HEK293 (cell line): ENCODE measurements at regions not wholly inside any gene's neighbourhood (a gene's known extent, or its start where the extent isn't known, plus 50 kb on each side); places are given as distances from the start of the nearest gene placed in this dataset.

ENCODE experiments used
- CTCF ChIA-PET: fragments of 350-600 bp; formaldehyde crosslinking; extraction: SDS; loops from one replicate; lab custom pipeline; 2021; ENCODE audit warnings: antibody characterized with exemption; lab: Yijun Ruan, JAX
- POLR2A ChIA-PET: fragments of 300-600 bp; formaldehyde crosslinking; extraction: SDS; loops from one replicate; lab custom pipeline; 2020; ENCODE audit warnings: antibody characterized with exemption, inconsistent platforms; lab: Yijun Ruan, JAX
- H3K27ac ChIP-seq: fragments of 200-500 bp; sonication (Bioruptor generic); 2 replicates; pipeline ENCODE4 v1.5.1; 2014; ENCODE audit warnings: low read depth, low read length, control low read depth, inconsistent platforms; ENCODE audit errors: extremely low read depth
- H3K36me3 ChIP-seq, 2 experiments: fragments of 200-500 bp in 1 of 2; sonication (Bioruptor generic) in 1 of 2; 1 replicate in 1 of 2; 2 replicates in 1 of 2; pipeline ENCODE4 v1.5.1; 2014 to 2017; ENCODE audit warnings: inconsistent platforms in 2 of 2, low read length in 2 of 2; ENCODE audit not compliant: control insufficient read depth in 2 of 2, insufficient read depth in 1 of 2
- H3K4me1 ChIP-seq: fragments of 200-500 bp; sonication (Bioruptor generic); 2 replicates; pipeline ENCODE4 v1.5.1; 2014; ENCODE audit warnings: mild to moderate bottlenecking, low read length, inconsistent platforms; ENCODE audit not compliant: control insufficient read depth, insufficient read depth
- H3K4me3 ChIP-seq: 2 replicates; pipeline ENCODE4 v1.5.1; 2011; ENCODE audit warnings: low read depth, mild to moderate bottlenecking, control low read depth, low read length, moderate library complexity
- H3K9me3 ChIP-seq: fragments of 200-500 bp; sonication (Bioruptor generic); 2 replicates; pipeline ENCODE4 v1.5.1; 2014; ENCODE audit warnings: low read depth, low read length, inconsistent platforms; ENCODE audit not compliant: control insufficient read depth, insufficient read depth
- BCL11A ChIP-seq: fragments of 450-650 bp; formaldehyde crosslinking; IDR thresholded peaks from 2 replicates; pipeline ENCODE4 v1.5.1; 2016; ENCODE audit warnings: low read depth, missing biosample characterization, missing genetic modification characterization
- ELK4 ChIP-seq: IDR thresholded peaks from 2 replicates; pipeline ENCODE4 v1.6.1; 2011; ENCODE audit warnings: mild to moderate bottlenecking, low read depth, low read length, borderline replicate concordance
- KLF16 ChIP-seq: fragments of 450-650 bp; formaldehyde crosslinking; IDR thresholded peaks from 2 replicates; pipeline ENCODE4 v1.5.1; 2017; ENCODE audit warnings: missing biosample characterization, missing genetic modification characterization
- OVOL3 ChIP-seq: fragments of 450-650 bp; formaldehyde crosslinking; IDR thresholded peaks from 2 replicates; pipeline ENCODE4 v1.5.1; 2016; ENCODE audit warnings: missing biosample characterization, missing genetic modification characterization
- REST ChIP-seq: fragments of 450-650 bp; formaldehyde crosslinking; IDR thresholded peaks from 2 replicates; pipeline ENCODE4 v1.5.1; 2016; ENCODE audit warnings: missing biosample characterization, missing genetic modification characterization
- SCRT2 ChIP-seq: fragments of 450-650 bp; formaldehyde crosslinking; IDR thresholded peaks from 2 replicates; pipeline ENCODE4 v1.5.1; 2016; ENCODE audit warnings: missing biosample characterization, missing genetic modification characterization
- TCF7L2 ChIP-seq: IDR thresholded peaks from 2 replicates; pipeline ENCODE4 v1.6.1; 2011; ENCODE audit warnings: low read depth, mild to moderate bottlenecking, inconsistent platforms, low read length, moderate library complexity, borderline replicate concordance
- ZBTB49 ChIP-seq: fragments of 450-650 bp; formaldehyde crosslinking; IDR thresholded peaks from 2 replicates; pipeline ENCODE4 v1.5.1; 2016; ENCODE audit warnings: missing biosample characterization, missing genetic modification characterization, low read depth
- ZNF114 ChIP-seq: fragments of 450-650 bp; formaldehyde crosslinking; IDR thresholded peaks from 2 replicates; pipeline ENCODE4 v1.5.0; 2017; ENCODE audit warnings: missing biosample characterization, missing genetic modification characterization
- ZNF132 ChIP-seq: fragments of 450-650 bp; formaldehyde crosslinking; IDR thresholded peaks from 2 replicates; pipeline ENCODE4 v1.5.1; 2017; ENCODE audit warnings: missing biosample characterization, missing genetic modification characterization, borderline replicate concordance
- ZNF221 ChIP-seq: fragments of 450-650 bp; formaldehyde crosslinking; IDR thresholded peaks from 2 replicates; pipeline ENCODE4 v1.5.1; 2017; ENCODE audit warnings: missing biosample characterization, missing genetic modification characterization, borderline replicate concordance
- ZNF239 ChIP-seq: fragments of 450-650 bp; formaldehyde crosslinking; IDR thresholded peaks from 2 replicates; pipeline ENCODE4 v1.5.1; 2016; ENCODE audit warnings: missing biosample characterization, missing genetic modification characterization
- ZNF26 ChIP-seq: fragments of 450-650 bp; formaldehyde crosslinking; IDR thresholded peaks from 2 replicates; pipeline ENCODE4 v1.5.1; 2016; ENCODE audit warnings: missing biosample characterization, missing genetic modification characterization
- ZNF350 ChIP-seq: fragments of 450-650 bp; formaldehyde crosslinking; IDR thresholded peaks from 2 replicates; pipeline ENCODE4 v1.5.0; 2017; ENCODE audit warnings: missing biosample characterization, mild to moderate bottlenecking, missing genetic modification characterization
- ZNF394 ChIP-seq: fragments of 450-650 bp; formaldehyde crosslinking; IDR thresholded peaks from 2 replicates; pipeline ENCODE4 v1.5.1; 2016; ENCODE audit warnings: missing biosample characterization, missing genetic modification characterization, mild to moderate bottlenecking, moderate library complexity, borderline replicate concordance
- ZNF433 ChIP-seq: fragments of 450-650 bp; formaldehyde crosslinking; IDR thresholded peaks from 2 replicates; pipeline ENCODE4 v1.5.1; 2016; ENCODE audit warnings: missing biosample characterization, missing genetic modification characterization, low read depth
- ZNF449 ChIP-seq: fragments of 450-650 bp; formaldehyde crosslinking; IDR thresholded peaks from 2 replicates; pipeline ENCODE4 v1.5.1; 2017; ENCODE audit warnings: missing biosample characterization, mild to moderate bottlenecking, missing genetic modification characterization, moderate library complexity
- ZNF548 ChIP-seq: fragments of 450-650 bp; formaldehyde crosslinking; IDR thresholded peaks from 2 replicates; pipeline ENCODE4 v1.5.1; 2016; ENCODE audit warnings: missing biosample characterization, missing genetic modification characterization
- ZNF549 ChIP-seq: fragments of 450-650 bp; IDR thresholded peaks from 2 replicates; pipeline ENCODE4 v1.5.1; 2018; ENCODE audit warnings: missing biosample characterization, missing genetic modification characterization, mild to moderate bottlenecking, inconsistent platforms, moderate library complexity
- ZNF560 ChIP-seq: fragments of 450-650 bp; formaldehyde crosslinking; IDR thresholded peaks from 2 replicates; pipeline ENCODE4 v1.5.1; 2017; ENCODE audit warnings: missing biosample characterization, missing genetic modification characterization, borderline replicate concordance
- ZNF621 ChIP-seq: fragments of 450-650 bp; formaldehyde crosslinking; IDR thresholded peaks from 2 replicates; pipeline ENCODE4 v1.5.1; 2017; ENCODE audit warnings: missing biosample characterization, missing genetic modification characterization
- ZNF792 ChIP-seq: fragments of 450-650 bp; formaldehyde crosslinking; IDR thresholded peaks from 2 replicates; pipeline ENCODE4 v1.5.1; 2016; ENCODE audit warnings: missing biosample characterization, missing genetic modification characterization

GRCh38 chr5:162372256-162372655 lies 304.7 kb downstream of the GABRG2 start:
- ChIA-PET POLR2A (no interaction called here), CTCF (no interaction called here)
- H3K36me3 ChIP-seq = no peaks in the 10 kb centered on the region
- TF ChIP-seq REST (tag by site-specific recombination) (no peak), ZNF132 (tag by site-specific recombination) (no peak), ZBTB49 (tag by site-specific recombination) (no peak), ZNF350 (tag by site-specific recombination) (no peak), ZNF239 (no peak)
- no peaks in the 10 kb centered on the region for H3K9me3 ChIP-seq
- no peaks in the 10 kb centered on the region for H3K4me1 ChIP-seq
- H3K27ac ChIP-seq = no peak overlapping the region
- H3K4me3 ChIP-seq = no peak overlapping the region

GRCh38 chr5:162377895-162378294 lies 310.3 kb downstream of the GABRG2 start:
- POLR2A ChIA-PET = no interaction called here
- no peaks in the 10 kb centered on the region for H3K9me3 ChIP-seq
- CTCF ChIA-PET = no interaction called here
- H3K36me3 ChIP-seq = no peaks in the 10 kb centered on the region
- no peaks in the 10 kb centered on the region for H3K4me1 ChIP-seq
- no peak overlapping the region for H3K27ac ChIP-seq
- H3K4me3 ChIP-seq = no peak overlapping the region
- no peak for TF ChIP-seq ZNF114 (tag by site-specific recombination)
- TF ChIP-seq TCF7L2 = no peak
- TF ChIP-seq ZNF26 (tag by site-specific recombination) = no peak
- TF ChIP-seq ZNF433 (tag by site-specific recombination) = no peak
- TF ChIP-seq ZNF560 (tag by site-specific recombination) = no peak
- TF ChIP-seq ZNF221 (tag by site-specific recombination) = no peak
- TF ChIP-seq ZNF621 (tag by site-specific recombination) = no peak
- TF ChIP-seq SCRT2 (tag by site-specific recombination) = no peak
- no peak for TF ChIP-seq BCL11A (tag by site-specific recombination)
- no peak for TF ChIP-seq ZNF792 (tag by site-specific recombination)
- no peak for TF ChIP-seq ELK4
- TF ChIP-seq ZNF394 = no peak
- no peak for TF ChIP-seq KLF16 (tag by site-specific recombination)
- no peak for TF ChIP-seq ZNF548 (tag by site-specific recombination)
- no peak for TF ChIP-seq ZNF132 (tag by site-specific recombination)
- no peak for TF ChIP-seq OVOL3 (tag by site-specific recombination)
- TF ChIP-seq ZNF449 (tag by site-specific recombination) = no peak
- no peak for TF ChIP-seq ZBTB49 (tag by site-specific recombination)
- TF ChIP-seq ZNF549 (tag by site-specific recombination) = no peak
